HepG2 (cell line): ENCODE measurements at regions not wholly inside any gene's neighbourhood (a gene's known extent, or its start where the extent isn't known, plus 50 kb on each side); places are given as distances from the start of the nearest gene placed in this dataset.

Experiments used
- ATAC-seq: fragments of 200-7000 bp; cut with Tn5 transposase; 3 replicates; pipeline ENCODE4 v1.9.1; 2020; ENCODE audit warnings: mild to moderate bottlenecking, moderate library complexity
- BruUV-seq: library from RNA; stranded (reverse); fragments of 400-500 nt; replicated peaks from 2 replicates; lab custom pipeline; 2021; lab: Mats Ljungman, UMichigan
- CTCF ChIA-PET: fragments of 300-600 bp; formaldehyde crosslinking; extraction: SDS; loops from one replicate; lab custom pipeline; 2021; ENCODE audit warnings: low total read pairs, inconsistent platforms, low intra/inter-chr PET ratio; lab: Yijun Ruan, JAX
- POLR2A ChIA-PET: fragments of 350-600 bp; sonication (Branson Sonifier 250); formaldehyde crosslinking; loops from one replicate; lab custom pipeline; 2020; ENCODE audit warnings: antibody characterized with exemption, inconsistent platforms; lab: Yijun Ruan, JAX
- DNase-seq: peaks from one replicate; pipeline ENCODE4 v3.0.0-alpha.2; 2015; ENCODE audit warnings: low spot score
- FAIRE-seq: peaks from 3 replicates; lab custom pipeline; 2011; peaks lifted over from hg19 to GRCh38; lab: Jason Lieb, UNC
- H2AFZ ChIP-seq: one replicate; pipeline ENCODE4 v1.6.1; 2011; ENCODE audit warnings: low read length, inconsistent platforms
- H3K27ac ChIP-seq: fragments of 300-600 bp; 3 replicates; pipeline ENCODE4 v1.8.0; 2011; ENCODE audit warnings: mixed run types, mild to moderate bottlenecking, mixed read lengths, low read length, inconsistent platforms; ENCODE audit not compliant: insufficient read depth; ENCODE audit errors: extremely low read length
- H3K27me3 ChIP-seq, 2 experiments: fragments of 200-600 bp in 1 of 2; 2 replicates in 1 of 2; 3 replicates in 1 of 2; pipeline versions ENCODE4 v1.6.0 to v1.8.0; 2011; ENCODE audit warnings: low read length in 2 of 2, mild to moderate bottlenecking in 2 of 2, moderate library complexity in 2 of 2, inconsistent platforms in 1 of 2; ENCODE audit not compliant: insufficient read depth in 2 of 2, control insufficient read depth in 1 of 2
- H3K36me3 ChIP-seq, 2 experiments: fragments of 200-600 bp in 1 of 2; replicated peaks in 1 of 2; 2 replicates in 1 of 2; 3 replicates in 1 of 2; pipeline versions ENCODE4 v1.5.1 to v1.8.0; 2011; ENCODE audit warnings: low read length in 2 of 2, inconsistent platforms in 1 of 2; ENCODE audit not compliant: insufficient read depth in 2 of 2, control insufficient read depth in 1 of 2
- H3K4me1 ChIP-seq: 2 replicates; pipeline ENCODE4 v1.5.1; 2012; ENCODE audit warnings: low read length, inconsistent platforms; ENCODE audit not compliant: insufficient read depth
- H3K4me2 ChIP-seq: 2 replicates; pipeline ENCODE4 v1.6.0; 2011; ENCODE audit warnings: low read depth, low read length, inconsistent platforms
- H3K4me3 ChIP-seq, 3 experiments: fragments of 200-600 bp in 1 of 3; sonication (generic), shearing (Covaris generic) in 1 of 3; replicated peaks in 1 of 3; 2 replicates each; pipeline ENCODE4 v1.5.1; 2011 to 2016; ENCODE audit warnings: low read length in 3 of 3, inconsistent platforms in 2 of 3, low read depth in 2 of 3, mild to moderate bottlenecking in 2 of 3, control low read depth in 1 of 3, mixed read lengths in 1 of 3; ENCODE audit not compliant: insufficient read depth in 1 of 3
- H3K79me2 ChIP-seq: one replicate; pipeline ENCODE4 v1.6.1; 2011; ENCODE audit warnings: low read length, inconsistent platforms; ENCODE audit not compliant: insufficient read depth
- H3K9ac ChIP-seq: 2 replicates; pipeline ENCODE4 v1.6.0; 2011; ENCODE audit warnings: mild to moderate bottlenecking, low read depth, low read length, inconsistent platforms; ENCODE audit not compliant: insufficient read depth
- H3K9me3 ChIP-seq: 2 replicates; pipeline ENCODE4 v1.5.1; 2012; ENCODE audit warnings: mild to moderate bottlenecking, low read length
- H4K20me1 ChIP-seq: 2 replicates; pipeline ENCODE4 v1.6.0; 2011; ENCODE audit warnings: inconsistent platforms, mild to moderate bottlenecking, low read length, moderate library complexity; ENCODE audit not compliant: insufficient read depth
- HOXA7 ChIP-seq: sonication (generic); formaldehyde crosslinking; IDR thresholded peaks from 2 replicates; pipeline ENCODE4 v1.8.1; 2022; ENCODE audit warnings: mild to moderate bottlenecking, missing genetic modification reagents, moderate library complexity
- JDP2 ChIP-seq: sonication (generic); formaldehyde crosslinking; IDR thresholded peaks from 2 replicates; pipeline ENCODE4 v1.8.1; 2022; ENCODE audit warnings: missing genetic modification reagents, borderline replicate concordance
- NFKBIZ ChIP-seq: IDR thresholded peaks from 2 replicates; pipeline ENCODE4 v1.6.1; 2018; ENCODE audit warnings: missing genetic modification reagents, missing compliant biosample characterization
- RFXAP ChIP-seq: sonication (generic); formaldehyde crosslinking; IDR thresholded peaks from 2 replicates; pipeline ENCODE4 v1.4.0; 2020; ENCODE audit warnings: missing genetic modification reagents, borderline replicate concordance
- ZBTB42 ChIP-seq: sonication (generic); formaldehyde crosslinking; IDR thresholded peaks from 2 replicates; pipeline ENCODE4 v1.5.0; 2020; ENCODE audit warnings: mild to moderate bottlenecking, missing genetic modification reagents
- ZC3H13 ChIP-seq: sonication (generic); formaldehyde crosslinking; IDR thresholded peaks from 2 replicates; pipeline ENCODE4 v1.8.1; 2023; ENCODE audit warnings: mild to moderate bottlenecking, missing genetic modification reagents, moderate library complexity
- WGBS: methylation state at CpG from one replicate; pipeline ENCODE4 v1.1.6; 2017; ENCODE audit warnings: low lambda C conversion rate; 5-methylcytosine and 5-hydroxymethylcytosine counted together
- in situ Hi-C: cut with HindIII; loops from 2 replicates; pipeline ENCODE4 v1.10.0; 2017; ENCODE audit warnings: low pct_unique_long_range_greater_than_20kb; ENCODE audit not compliant: extremely low pct_ligation_motif_present
- intact Hi-C: fragments of 100-400 bp; cut with micrococcal nuclease; formaldehyde crosslinking; loops from one replicate; pipeline ENCODE4 v1.10.0; 2022; ENCODE audit not compliant: unreplicated experiment
- TF ChIP-seq, protein P1 (sequence below): sonication (generic); formaldehyde crosslinking; conservative IDR thresholded peaks from 2 replicates; pipeline ENCODE4 v1.8.0; 2022; ENCODE audit warnings: missing genetic modification reagents

DNA sequence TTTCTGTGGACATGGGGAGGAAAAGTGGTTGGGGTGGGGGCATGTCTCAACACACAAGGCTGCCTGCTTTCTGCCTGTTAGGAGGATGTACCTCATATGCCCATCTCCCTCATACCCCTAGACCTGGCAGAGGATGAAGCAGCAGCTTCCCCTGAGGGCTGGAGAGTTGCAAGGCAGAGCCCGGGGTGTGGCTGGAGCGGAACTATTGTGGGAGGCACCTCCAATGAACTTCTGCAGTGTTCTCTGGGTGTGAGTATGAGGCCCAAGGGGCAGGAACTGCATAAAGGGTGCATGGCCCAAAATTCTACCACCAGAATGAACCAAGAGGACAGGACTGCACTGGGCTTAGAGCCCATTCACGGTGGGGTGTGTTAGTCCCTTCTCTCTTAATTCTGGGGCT, 296.3 kb upstream of the SIX2 start:
- peaks cover 2 to 22% of the 10 kb centered on the region in 2 experiments; a peak in 3 of 5 replicates for H3K27me3 ChIP-seq
- H3K9ac ChIP-seq, result no peak overlapping the region
- no peaks in the 10 kb centered on the region for H3K79me2 ChIP-seq
- H3K36me3 ChIP-seq, result no peaks in the 10 kb centered on the region
- H3K27ac ChIP-seq, result no peak overlapping the region
- ChIA-PET POLR2A (no interaction called here), CTCF (no interaction called here)
- no peaks in the 10 kb centered on the region for H3K9me3 ChIP-seq
- intact Hi-C loops (no loop called here), in situ Hi-C loops (no loop called here)
- BruUV-seq, result no TSS peak
- no peak overlapping the region for H2AFZ ChIP-seq
- no peak for ATAC-seq
- TF ChIP-seq, protein P1, sequence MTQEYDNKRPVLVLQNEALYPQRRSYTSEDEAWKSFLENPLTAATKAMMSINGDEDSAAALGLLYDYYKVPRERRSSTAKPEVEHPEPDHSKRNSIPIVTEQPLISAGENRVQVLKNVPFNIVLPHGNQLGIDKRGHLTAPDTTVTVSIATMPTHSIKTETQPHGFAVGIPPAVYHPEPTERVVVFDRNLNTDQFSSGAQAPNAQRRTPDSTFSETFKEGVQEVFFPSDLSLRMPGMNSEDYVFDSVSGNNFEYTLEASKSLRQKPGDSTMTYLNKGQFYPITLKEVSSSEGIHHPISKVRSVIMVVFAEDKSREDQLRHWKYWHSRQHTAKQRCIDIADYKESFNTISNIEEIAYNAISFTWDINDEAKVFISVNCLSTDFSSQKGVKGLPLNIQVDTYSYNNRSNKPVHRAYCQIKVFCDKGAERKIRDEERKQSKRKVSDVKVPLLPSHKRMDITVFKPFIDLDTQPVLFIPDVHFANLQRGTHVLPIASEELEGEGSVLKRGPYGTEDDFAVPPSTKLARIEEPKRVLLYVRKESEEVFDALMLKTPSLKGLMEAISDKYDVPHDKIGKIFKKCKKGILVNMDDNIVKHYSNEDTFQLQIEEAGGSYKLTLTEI (CRISPR knock-in tag), result no peak
- no peak for TF ChIP-seq HOXA7 (CRISPR knock-in tag)
- no peak for TF ChIP-seq ZC3H13 (CRISPR knock-in tag)
- no peak for TF ChIP-seq ZBTB42 (CRISPR knock-in tag)
- no peak for TF ChIP-seq JDP2
- no peak for TF ChIP-seq NFKBIZ (CRISPR knock-in tag)
- TF ChIP-seq RFXAP (CRISPR knock-in tag), result no peak
- H3K4me3 ChIP-seq, result no peak overlapping the region
- no peak for FAIRE-seq
- no peaks in the 10 kb centered on the region for H4K20me1 ChIP-seq
- peaks cover 2% of the 10 kb centered on the region for H3K4me1 ChIP-seq
- 8% methylated on average over 3 of the region's 3 CpGs for WGBS
- DNase-seq, result no peak
- H3K4me2 ChIP-seq, result no peak overlapping the region
